GM12878 (cell line): ENCODE measurements at regions not wholly inside any gene's neighbourhood (a gene's known extent, or its start where the extent isn't known, plus 50 kb on each side); places are given as distances from the start of the nearest gene placed in this dataset.

Experiments used
- ATAC-seq: fragments of 200-7000 bp; cut with Tn5 transposase; 3 replicates; pipeline ENCODE4 v1.9.1; 2020; ENCODE audit warnings: mild to moderate bottlenecking, moderate library complexity
- BruUV-seq: library from RNA; stranded (reverse); fragments of 400-500 nt; replicated peaks from 2 replicates; lab custom pipeline; 2021; lab: Mats Ljungman, UMichigan
- CTCF ChIA-PET: fragments of 300-600 bp; sonication (Branson Sonifier 250); formaldehyde crosslinking; extraction: SDS; loops from one replicate; lab custom pipeline; 2021; ENCODE audit warnings: inconsistent platforms; lab: Yijun Ruan, JAX
- POLR2A ChIA-PET: fragments of 350-600 bp; formaldehyde crosslinking; extraction: SDS; loops from one replicate; lab custom pipeline; 2021; ENCODE audit warnings: inconsistent platforms; lab: Charles Lee
- RAD21 ChIA-PET: fragments of 300-600 bp; sonication (Branson Sonifier 250); formaldehyde crosslinking; loops from one replicate; lab custom pipeline; 2023; ENCODE audit warnings: antibody characterized with exemption; ENCODE audit not compliant: unreplicated experiment; lab: Charles Lee
- SMC1A ChIA-PET: fragments of 300-600 bp; sonication (Branson Sonifier 250); formaldehyde crosslinking; loops from one replicate; lab custom pipeline; 2023; ENCODE audit not compliant: unreplicated experiment, uncharacterized antibody; lab: Charles Lee
- DNase-seq: peaks from one replicate; pipeline ENCODE4 v3.0.0-alpha.2; 2011; ENCODE audit warnings: low read depth, low spot score
- FAIRE-seq: peaks from 3 replicates; lab custom pipeline; 2011; peaks lifted over from hg19 to GRCh38; lab: Jason Lieb, UNC
- H2AFZ ChIP-seq: 2 replicates; pipeline ENCODE4 v1.6.0; 2011; ENCODE audit warnings: low read depth, low read length, control low read depth; ENCODE audit not compliant: control insufficient read depth
- H3K27ac ChIP-seq: 2 replicates; pipeline ENCODE4 v1.5.1; 2011; ENCODE audit warnings: control low read depth; ENCODE audit not compliant: control insufficient read depth, insufficient read depth
- H3K27me3 ChIP-seq, 2 experiments: replicated peaks in 1 of 2; 2 replicates each; pipeline versions ENCODE4 v1.6.0 to v1.6.1; 2011; ENCODE audit warnings: low read length in 1 of 2; ENCODE audit not compliant: control insufficient read depth in 2 of 2, insufficient read depth in 2 of 2
- H3K36me3 ChIP-seq, 2 experiments: 2 replicates each; pipeline ENCODE4 v1.5.1; 2011; ENCODE audit warnings: low read length in 1 of 2; ENCODE audit not compliant: control insufficient read depth in 2 of 2, insufficient read depth in 2 of 2
- H3K4me1 ChIP-seq: 2 replicates; pipeline ENCODE4 v1.6.1; 2011; ENCODE audit warnings: mild to moderate bottlenecking, low read length, moderate library complexity, mixed read lengths; ENCODE audit not compliant: control insufficient read depth, insufficient read depth
- H3K4me2 ChIP-seq: 2 replicates; pipeline ENCODE4 v1.6.0; 2011; ENCODE audit warnings: control low read depth; ENCODE audit not compliant: control insufficient read depth, insufficient read depth
- H3K4me3 ChIP-seq: fragments of 200-600 bp; sonication (generic); 2 replicates; pipeline ENCODE4 v1.5.1; 2016
- H3K79me2 ChIP-seq: 2 replicates; pipeline ENCODE4 v1.6.0; 2011; ENCODE audit warnings: low read length; ENCODE audit not compliant: control insufficient read depth, insufficient read depth
- H3K9ac ChIP-seq: 2 replicates; pipeline ENCODE4 v1.8.0; 2011; ENCODE audit warnings: low read length, control low read depth, mixed read lengths; ENCODE audit not compliant: control insufficient read depth, insufficient read depth
- H3K9me3 ChIP-seq: replicated peaks from 3 replicates; pipeline ENCODE4 v1.5.1; 2011; ENCODE audit warnings: mild to moderate bottlenecking, low read length; ENCODE audit not compliant: control insufficient read depth, insufficient read depth
- H4K20me1 ChIP-seq: 2 replicates; pipeline ENCODE4 v1.6.0; 2011; ENCODE audit not compliant: control insufficient read depth, insufficient read depth
- EP300 ChIP-seq, 2 experiments: fragments of 150-350 bp in 1 of 2; IDR thresholded peaks; 2 replicates each; pipeline ENCODE4 v1.6.1; 2011 to 2012; ENCODE audit warnings: low read depth in 2 of 2, low read length in 2 of 2, borderline replicate concordance in 1 of 2, improper control_type of control experiment in 1 of 2, inconsistent platforms in 1 of 2; ENCODE audit not compliant: control insufficient read depth in 1 of 2
- IKZF2 ChIP-seq, 2 experiments: fragments of 450-650 bp; IDR thresholded peaks; 2 replicates each; pipeline ENCODE4 v1.6.1; 2017; ENCODE audit warnings: mild to moderate bottlenecking in 2 of 2, moderate library complexity in 2 of 2
- MTA3 ChIP-seq: IDR thresholded peaks from 2 replicates; pipeline ENCODE4 v1.6.1; 2012; ENCODE audit warnings: low read length, inconsistent platforms, borderline replicate concordance
- POLR2A ChIP-seq: IDR thresholded peaks from 2 replicates; pipeline ENCODE4 v1.6.1; 2011; ENCODE audit warnings: low read depth, mild to moderate bottlenecking, low read length
- SMAD1 ChIP-seq: fragments of 450-650 bp; IDR thresholded peaks from 2 replicates; pipeline ENCODE4 v1.6.1; 2018; ENCODE audit warnings: mild to moderate bottlenecking, low read depth; ENCODE audit not compliant: partially characterized antibody
- STAT1 ChIP-seq: fragments of 450-650 bp; conservative IDR thresholded peaks from 2 replicates; pipeline ENCODE4 v1.6.1; 2014; ENCODE audit warnings: antibody characterized with exemption, mild to moderate bottlenecking
- WGBS: methylation state at CpG from one replicate; pipeline ENCODE4 v1.1.6; 2016; ENCODE audit warnings: low lambda C conversion rate; ENCODE audit not compliant: insufficient replicate concordance, insufficient coverage; ENCODE audit errors: missing lambda C conversion rate; 5-methylcytosine and 5-hydroxymethylcytosine counted together
- in situ Hi-C: fragments of 300-500 bp; cut with MboI; formaldehyde crosslinking; loops from 9 replicates; pipeline ENCODE4 v1.14.3; 2018; ENCODE audit warnings: mixed read lengths
- intact Hi-C: fragments of 100-400 bp; cut with micrococcal nuclease; formaldehyde crosslinking; loops from one replicate; pipeline ENCODE4 v1.14.2; 2022; ENCODE audit not compliant: unreplicated experiment
- TF ChIP-seq, protein P1 (sequence below): fragments of 450-650 bp; IDR thresholded peaks from 2 replicates; pipeline ENCODE4 v1.6.1; 2018; ENCODE audit warnings: mild to moderate bottlenecking, low read depth, moderate library complexity; ENCODE audit not compliant: partially characterized antibody
- TF ChIP-seq, protein P2 (sequence below): fragments of 450-650 bp; IDR thresholded peaks from 2 replicates; pipeline ENCODE4 v1.6.1; 2017; ENCODE audit warnings: borderline replicate concordance
- TF ChIP-seq, protein P3 (sequence below): IDR thresholded peaks from 2 replicates; pipeline ENCODE4 v1.6.1; 2011; ENCODE audit warnings: mild to moderate bottlenecking, low read depth, low read length, moderate library complexity; ENCODE audit not compliant: insufficient replicate concordance
- TF ChIP-seq, protein P4 (sequence below): fragments of 450-650 bp; IDR thresholded peaks from 2 replicates; pipeline ENCODE4 v1.6.1; 2017; ENCODE audit warnings: mild to moderate bottlenecking, low read depth, inconsistent platforms; ENCODE audit not compliant: poor library complexity, severe bottlenecking
- TF ChIP-seq, protein P5 (sequence below): fragments of 150-350 bp; IDR thresholded peaks from 2 replicates; pipeline ENCODE4 v1.6.1; 2014; ENCODE audit warnings: mild to moderate bottlenecking, low read depth, low read length
- TF ChIP-seq, protein P6 (sequence below): fragments of 450-650 bp; IDR thresholded peaks from 2 replicates; pipeline ENCODE4 v1.6.1; 2018; ENCODE audit warnings: borderline replicate concordance, mild to moderate bottlenecking; ENCODE audit not compliant: partially characterized antibody

DNA sequence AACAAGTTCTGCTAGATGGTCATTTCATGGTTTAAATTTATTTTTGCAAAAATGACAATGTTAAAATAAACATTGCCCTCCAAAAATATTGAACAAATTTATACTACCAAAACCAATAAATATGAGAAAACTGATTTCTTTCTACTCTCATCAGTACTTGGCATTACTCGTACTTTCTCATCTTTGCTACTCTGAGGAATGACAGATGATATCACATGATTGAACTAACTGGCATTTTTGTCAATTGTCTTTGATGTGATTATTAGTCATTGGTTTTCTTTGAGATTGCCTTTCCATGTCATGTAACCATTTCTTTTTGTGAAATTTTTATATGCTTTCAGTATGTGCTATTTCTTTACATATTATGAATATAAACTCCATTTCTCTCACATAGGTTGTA, 167.0 kb upstream of the ITGA4 start:
- Histone ChIP-seq H3K9me3 (no peaks in the 10 kb centered on the region; the same call in 2 of the 3 replicates), H3K9ac (no peak overlapping the region), H3K4me3 (no peak overlapping the region), H2AFZ (no peak overlapping the region), H3K27ac (no peak overlapping the region), H3K4me1 (no peaks in the 10 kb centered on the region), H3K27me3 (no peaks in the 10 kb centered on the region), H3K79me2 (no peaks in the 10 kb centered on the region), H4K20me1 (no peaks in the 10 kb centered on the region), H3K4me2 (no peak overlapping the region), H3K36me3 (no peaks in the 10 kb centered on the region)
- in situ Hi-C loops (no loop called here), intact Hi-C loops (no loop called here)
- POLR2A ChIA-PET, result no interaction called here
- DNase-seq (no peak), ATAC-seq (no peak), FAIRE-seq (no peak)
- 100% methylated on average over 1 of the region's 1 CpG for WGBS
- RAD21 ChIA-PET, result no interaction called here
- no TSS peak for BruUV-seq
- CTCF ChIA-PET, result no interaction called here
- SMC1A ChIA-PET, result no interaction called here
- TF ChIP-seq POLR2A, result no peak
- TF ChIP-seq, protein P1, sequence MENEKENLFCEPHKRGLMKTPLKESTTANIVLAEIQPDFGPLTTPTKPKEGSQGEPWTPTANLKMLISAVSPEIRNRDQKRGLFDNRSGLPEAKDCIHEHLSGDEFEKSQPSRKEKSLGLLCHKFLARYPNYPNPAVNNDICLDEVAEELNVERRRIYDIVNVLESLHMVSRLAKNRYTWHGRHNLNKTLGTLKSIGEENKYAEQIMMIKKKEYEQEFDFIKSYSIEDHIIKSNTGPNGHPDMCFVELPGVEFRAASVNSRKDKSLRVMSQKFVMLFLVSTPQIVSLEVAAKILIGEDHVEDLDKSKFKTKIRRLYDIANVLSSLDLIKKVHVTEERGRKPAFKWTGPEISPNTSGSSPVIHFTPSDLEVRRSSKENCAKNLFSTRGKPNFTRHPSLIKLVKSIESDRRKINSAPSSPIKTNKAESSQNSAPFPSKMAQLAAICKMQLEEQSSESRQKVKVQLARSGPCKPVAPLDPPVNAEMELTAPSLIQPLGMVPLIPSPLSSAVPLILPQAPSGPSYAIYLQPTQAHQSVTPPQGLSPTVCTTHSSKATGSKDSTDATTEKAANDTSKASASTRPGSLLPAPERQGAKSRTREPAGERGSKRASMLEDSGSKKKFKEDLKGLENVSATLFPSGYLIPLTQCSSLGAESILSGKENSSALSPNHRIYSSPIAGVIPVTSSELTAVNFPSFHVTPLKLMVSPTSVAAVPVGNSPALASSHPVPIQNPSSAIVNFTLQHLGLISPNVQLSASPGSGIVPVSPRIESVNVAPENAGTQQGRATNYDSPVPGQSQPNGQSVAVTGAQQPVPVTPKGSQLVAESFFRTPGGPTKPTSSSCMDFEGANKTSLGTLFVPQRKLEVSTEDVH, result no peak
- TF ChIP-seq, protein P2, sequence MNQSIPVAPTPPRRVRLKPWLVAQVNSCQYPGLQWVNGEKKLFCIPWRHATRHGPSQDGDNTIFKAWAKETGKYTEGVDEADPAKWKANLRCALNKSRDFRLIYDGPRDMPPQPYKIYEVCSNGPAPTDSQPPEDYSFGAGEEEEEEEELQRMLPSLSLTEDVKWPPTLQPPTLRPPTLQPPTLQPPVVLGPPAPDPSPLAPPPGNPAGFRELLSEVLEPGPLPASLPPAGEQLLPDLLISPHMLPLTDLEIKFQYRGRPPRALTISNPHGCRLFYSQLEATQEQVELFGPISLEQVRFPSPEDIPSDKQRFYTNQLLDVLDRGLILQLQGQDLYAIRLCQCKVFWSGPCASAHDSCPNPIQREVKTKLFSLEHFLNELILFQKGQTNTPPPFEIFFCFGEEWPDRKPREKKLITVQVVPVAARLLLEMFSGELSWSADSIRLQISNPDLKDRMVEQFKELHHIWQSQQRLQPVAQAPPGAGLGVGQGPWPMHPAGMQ, result no peak
- TF ChIP-seq, protein P3, sequence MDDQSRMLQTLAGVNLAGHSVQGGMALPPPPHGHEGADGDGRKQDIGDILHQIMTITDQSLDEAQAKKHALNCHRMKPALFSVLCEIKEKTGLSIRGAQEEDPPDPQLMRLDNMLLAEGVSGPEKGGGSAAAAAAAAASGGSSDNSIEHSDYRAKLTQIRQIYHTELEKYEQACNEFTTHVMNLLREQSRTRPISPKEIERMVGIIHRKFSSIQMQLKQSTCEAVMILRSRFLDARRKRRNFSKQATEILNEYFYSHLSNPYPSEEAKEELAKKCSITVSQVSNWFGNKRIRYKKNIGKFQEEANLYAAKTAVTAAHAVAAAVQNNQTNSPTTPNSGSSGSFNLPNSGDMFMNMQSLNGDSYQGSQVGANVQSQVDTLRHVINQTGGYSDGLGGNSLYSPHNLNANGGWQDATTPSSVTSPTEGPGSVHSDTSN, result no peak
- TF ChIP-seq IKZF2 (IDR thresholded peaks at IDR 0.05), result no peak
- TF ChIP-seq, protein P4, sequence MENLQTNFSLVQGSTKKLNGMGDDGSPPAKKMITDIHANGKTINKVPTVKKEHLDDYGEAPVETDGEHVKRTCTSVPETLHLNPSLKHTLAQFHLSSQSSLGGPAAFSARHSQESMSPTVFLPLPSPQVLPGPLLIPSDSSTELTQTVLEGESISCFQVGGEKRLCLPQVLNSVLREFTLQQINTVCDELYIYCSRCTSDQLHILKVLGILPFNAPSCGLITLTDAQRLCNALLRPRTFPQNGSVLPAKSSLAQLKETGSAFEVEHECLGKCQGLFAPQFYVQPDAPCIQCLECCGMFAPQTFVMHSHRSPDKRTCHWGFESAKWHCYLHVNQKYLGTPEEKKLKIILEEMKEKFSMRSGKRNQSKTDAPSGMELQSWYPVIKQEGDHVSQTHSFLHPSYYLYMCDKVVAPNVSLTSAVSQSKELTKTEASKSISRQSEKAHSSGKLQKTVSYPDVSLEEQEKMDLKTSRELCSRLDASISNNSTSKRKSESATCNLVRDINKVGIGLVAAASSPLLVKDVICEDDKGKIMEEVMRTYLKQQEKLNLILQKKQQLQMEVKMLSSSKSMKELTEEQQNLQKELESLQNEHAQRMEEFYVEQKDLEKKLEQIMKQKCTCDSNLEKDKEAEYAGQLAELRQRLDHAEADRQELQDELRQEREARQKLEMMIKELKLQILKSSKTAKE, result no peak
- TF ChIP-seq, protein P5, sequence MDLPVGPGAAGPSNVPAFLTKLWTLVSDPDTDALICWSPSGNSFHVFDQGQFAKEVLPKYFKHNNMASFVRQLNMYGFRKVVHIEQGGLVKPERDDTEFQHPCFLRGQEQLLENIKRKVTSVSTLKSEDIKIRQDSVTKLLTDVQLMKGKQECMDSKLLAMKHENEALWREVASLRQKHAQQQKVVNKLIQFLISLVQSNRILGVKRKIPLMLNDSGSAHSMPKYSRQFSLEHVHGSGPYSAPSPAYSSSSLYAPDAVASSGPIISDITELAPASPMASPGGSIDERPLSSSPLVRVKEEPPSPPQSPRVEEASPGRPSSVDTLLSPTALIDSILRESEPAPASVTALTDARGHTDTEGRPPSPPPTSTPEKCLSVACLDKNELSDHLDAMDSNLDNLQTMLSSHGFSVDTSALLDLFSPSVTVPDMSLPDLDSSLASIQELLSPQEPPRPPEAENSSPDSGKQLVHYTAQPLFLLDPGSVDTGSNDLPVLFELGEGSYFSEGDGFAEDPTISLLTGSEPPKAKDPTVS, result no peak
- TF ChIP-seq EP300 (IDR thresholded peaks at IDR 0.05; ENCODE audit: borderline replicate concordance in 1 of 2, control insufficient read depth in 1 of 2, low read depth in 2 of 2, low read length in 2 of 2), result no peak
- TF ChIP-seq MTA3, result no peak
- no peak for TF ChIP-seq SMAD1
- TF ChIP-seq, protein P6, sequence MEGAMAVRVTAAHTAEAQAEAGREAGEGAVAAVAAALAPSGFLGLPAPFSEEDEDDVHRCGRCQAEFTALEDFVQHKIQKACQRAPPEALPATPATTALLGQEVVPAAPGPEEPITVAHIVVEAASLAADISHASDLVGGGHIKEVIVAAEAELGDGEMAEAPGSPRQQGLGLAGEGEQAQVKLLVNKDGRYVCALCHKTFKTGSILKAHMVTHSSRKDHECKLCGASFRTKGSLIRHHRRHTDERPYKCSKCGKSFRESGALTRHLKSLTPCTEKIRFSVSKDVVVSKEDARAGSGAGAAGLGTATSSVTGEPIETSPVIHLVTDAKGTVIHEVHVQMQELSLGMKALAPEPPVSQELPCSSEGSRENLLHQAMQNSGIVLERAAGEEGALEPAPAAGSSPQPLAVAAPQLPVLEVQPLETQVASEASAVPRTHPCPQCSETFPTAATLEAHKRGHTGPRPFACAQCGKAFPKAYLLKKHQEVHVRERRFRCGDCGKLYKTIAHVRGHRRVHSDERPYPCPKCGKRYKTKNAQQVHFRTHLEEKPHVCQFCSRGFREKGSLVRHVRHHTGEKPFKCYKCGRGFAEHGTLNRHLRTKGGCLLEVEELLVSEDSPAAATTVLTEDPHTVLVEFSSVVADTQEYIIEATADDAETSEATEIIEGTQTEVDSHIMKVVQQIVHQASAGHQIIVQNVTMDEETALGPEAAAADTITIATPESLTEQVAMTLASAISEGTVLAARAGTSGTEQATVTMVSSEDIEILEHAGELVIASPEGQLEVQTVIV, result no peak
- TF ChIP-seq STAT1, result no peak
